Endothelial cell of umbilical vein (primary cell): ENCODE measurements at regions not wholly inside any gene's neighbourhood (a gene's known extent, or its start where the extent isn't known, plus 50 kb on each side); places are given as distances from the start of the nearest gene placed in this dataset.

ENCODE experiments used
- POLR2A ChIP-seq: IDR thresholded peaks from 2 replicates; pipeline ENCODE4 v1.6.1; 2012; ENCODE audit warnings: low read depth, mild to moderate bottlenecking, control low read depth, low read length
- POLR2AphosphoS5 ChIP-seq: IDR thresholded peaks from 2 replicates; pipeline ENCODE4 v1.6.1; 2012; ENCODE audit warnings: low read depth, mild to moderate bottlenecking, control low read depth, low read length, moderate library complexity; ENCODE audit not compliant: insufficient read depth

- TF ChIP-seq POLR2AphosphoS5, result no peak
- TF ChIP-seq POLR2A, result no peak
These were observed 2339.7 kb upstream of the RAG2 start for GRCh38 chr11:38937709-38938108.
